GM19043 (cell line): ENCODE measurements at regions not wholly inside any gene's neighbourhood (a gene's known extent, or its start where the extent isn't known, plus 50 kb on each side); places are given as distances from the start of the nearest gene placed in this dataset.
"Not testable (repeated sequence)": the region's sequence is repeated elsewhere in the genome, so short reads cannot be mapped to it uniquely, and the experiment has no call there.

Experiments used
- ATAC-seq: cut with Tn5 transposase; IDR thresholded peaks from one replicate; pipeline ENCODE4 v1.9.1; 2021; ENCODE audit warnings: low read depth; ENCODE audit not compliant: unreplicated experiment

- ATAC-seq: no peak
Measured at GRCh38 chr16:85202051-85202601, 89.9 kb upstream of the CIBAR2 start.

- ATAC-seq: no peak
Measured at GRCh38 chr16:85202631-85203461, 90.6 kb upstream of the CIBAR2 start.

GRCh38 chr16:85203462-85203813 lies 91.2 kb upstream of the CIBAR2 start:
- ATAC-seq: no peak

- no peak for ATAC-seq
Measured at GRCh38 chr16:85204242-85205010, 92.2 kb upstream of the CIBAR2 start.

- not testable (repeated sequence) for ATAC-seq
Measured at GRCh38 chr16:85205257-85205656, 93.0 kb upstream of the CIBAR2 start.

GRCh38 chr16:85205747-85206471 lies 93.6 kb upstream of the CIBAR2 start:
- no peak for ATAC-seq

GRCh38 chr16:85206472-85207356 lies 94.4 kb upstream of the CIBAR2 start:
- no peak for ATAC-seq

GRCh38 chr16:85207357-85207921 lies 95.2 kb upstream of the CIBAR2 start:
- no peak for ATAC-seq

GRCh38 chr16:85208181-85208580 lies 95.9 kb upstream of the CIBAR2 start:
- no peak for ATAC-seq

- ATAC-seq: no peak
Measured at GRCh38 chr16:85208643-85209520, 96.6 kb upstream of the CIBAR2 start.

GRCh38 chr16:85209526-85210121 lies 97.4 kb upstream of the CIBAR2 start:
- ATAC-seq: no peak

GRCh38 chr16:85210423-85211169 lies 98.3 kb upstream of the CIBAR2 start:
- ATAC-seq: no peak

- ATAC-seq: no peak
Measured at GRCh38 chr16:85211271-85211801, 99.1 kb upstream of the CIBAR2 start.

GRCh38 chr16:85213926-85214675 lies 101.8 kb upstream of the CIBAR2 start:
- ATAC-seq: no peak

GRCh38 chr16:85215478-85216118 lies 103.3 kb upstream of the CIBAR2 start:
- no peak for ATAC-seq
